GM21786 (cell line): ENCODE measurements at regions not wholly inside any gene's neighbourhood (a gene's known extent, or its start where the extent isn't known, plus 50 kb on each side); places are given as distances from the start of the nearest gene placed in this dataset.
"Not testable (repeated sequence)": the region's sequence is repeated elsewhere in the genome, so short reads cannot be mapped to it uniquely, and the experiment has no call there.

ENCODE experiments used
- ATAC-seq: cut with Tn5 transposase; IDR thresholded peaks from one replicate; pipeline ENCODE4 v1.9.1; 2021; ENCODE audit not compliant: unreplicated experiment

DNA sequence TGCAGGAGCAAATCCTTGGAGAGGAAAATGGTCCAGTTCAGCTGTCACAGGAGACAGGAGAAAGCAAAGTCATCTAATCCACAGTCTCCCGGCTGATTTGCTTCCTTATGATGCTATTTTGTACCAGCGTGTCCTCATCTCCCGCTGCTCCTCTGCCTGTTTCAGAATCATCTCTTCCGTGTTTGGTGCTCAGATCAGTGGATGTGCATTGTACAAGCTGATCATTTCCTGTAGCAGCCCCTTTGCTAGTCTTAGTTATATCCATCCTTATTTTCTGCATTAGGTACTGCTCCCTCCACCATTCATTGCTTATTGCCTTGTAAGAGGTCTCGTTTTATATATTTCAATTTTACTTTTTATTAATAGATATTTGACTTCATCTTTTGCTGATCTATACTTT lies 219.9 kb upstream of the PRSS58 start:
- ATAC-seq = not testable (repeated sequence)

DNA sequence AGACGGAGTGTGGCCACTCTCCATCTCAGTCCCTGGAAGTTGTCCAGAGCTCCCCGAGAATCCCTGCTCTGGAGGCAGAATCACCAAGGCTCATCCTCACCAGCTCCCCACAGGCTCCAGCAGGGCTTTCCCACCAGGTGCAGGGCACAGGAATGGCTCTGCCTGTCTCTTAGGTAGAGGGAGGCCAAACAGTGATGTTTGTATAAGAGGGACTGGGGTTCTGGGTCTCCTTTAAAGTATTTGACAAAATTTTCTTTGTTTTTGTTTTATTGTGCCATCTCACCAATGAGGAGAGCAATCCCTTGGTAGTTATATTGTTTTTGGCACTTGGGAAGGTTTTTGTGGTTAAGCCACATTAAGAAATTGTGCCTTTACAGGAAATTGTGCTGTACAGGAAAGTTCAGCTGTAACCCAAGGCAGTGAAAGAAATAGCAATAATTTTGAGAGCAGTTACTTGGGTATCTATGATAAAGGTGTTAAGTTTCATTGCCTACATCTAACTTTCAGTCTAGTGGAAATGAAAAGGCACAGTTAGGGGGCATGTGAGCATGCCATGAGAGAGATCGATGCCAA lies 219.3 kb upstream of the PRSS58 start:
- no peak for ATAC-seq

DNA sequence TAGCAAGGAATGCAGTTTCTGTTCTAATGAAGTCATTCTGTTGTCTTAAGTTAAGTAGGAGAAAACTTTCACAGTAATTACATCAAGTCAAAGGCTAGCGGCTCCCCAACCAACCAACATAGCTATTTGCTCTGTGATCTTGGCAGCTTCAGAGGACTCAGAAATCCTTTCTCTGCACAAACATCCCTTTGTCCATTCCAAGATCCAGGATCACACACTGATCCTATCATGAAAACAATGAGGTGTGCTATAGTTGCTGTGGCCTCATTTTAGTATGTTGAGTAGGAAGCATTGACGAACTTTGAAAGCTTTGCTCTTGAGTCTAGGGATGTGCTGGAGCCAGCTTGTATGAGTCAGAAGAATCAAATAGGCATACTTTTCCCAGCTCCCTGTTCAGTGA lies 218.2 kb upstream of the PRSS58 start:
- ATAC-seq = no peak

DNA sequence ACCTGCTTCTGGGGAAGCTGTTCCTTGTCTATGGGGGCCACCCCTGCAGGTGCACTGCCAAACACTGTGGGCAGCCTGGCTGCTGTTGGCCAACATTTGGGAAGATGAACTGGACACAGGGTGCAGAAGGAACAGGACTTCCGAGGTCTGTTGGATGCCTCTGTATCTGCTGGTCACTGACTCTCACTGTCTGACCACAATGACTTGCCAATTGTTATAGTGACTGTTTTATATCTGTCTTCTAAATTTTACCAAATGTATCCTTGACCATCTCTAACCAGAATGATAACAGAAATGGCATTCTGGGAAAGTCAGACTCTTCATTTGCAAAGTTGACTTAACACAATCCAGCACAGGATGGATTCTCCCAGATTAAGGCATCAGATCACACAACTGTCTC lies 214.0 kb upstream of the PRSS58 start:
- no peak for ATAC-seq

DNA sequence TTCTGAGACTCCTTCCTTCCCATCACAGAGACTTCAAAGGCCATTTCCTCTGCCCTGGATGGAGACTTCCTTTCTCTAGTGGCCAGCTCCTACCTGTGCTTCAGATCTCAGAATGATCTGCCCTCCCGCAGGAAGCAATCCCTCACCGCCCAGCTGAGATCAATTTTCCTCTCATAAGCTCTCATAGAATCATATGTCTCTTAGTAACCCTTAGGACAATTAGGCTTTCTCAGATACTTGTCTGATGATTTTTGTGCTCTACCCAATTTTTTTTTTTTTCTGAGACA lies 212.6 kb upstream of the PRSS58 start:
- no peak for ATAC-seq

DNA sequence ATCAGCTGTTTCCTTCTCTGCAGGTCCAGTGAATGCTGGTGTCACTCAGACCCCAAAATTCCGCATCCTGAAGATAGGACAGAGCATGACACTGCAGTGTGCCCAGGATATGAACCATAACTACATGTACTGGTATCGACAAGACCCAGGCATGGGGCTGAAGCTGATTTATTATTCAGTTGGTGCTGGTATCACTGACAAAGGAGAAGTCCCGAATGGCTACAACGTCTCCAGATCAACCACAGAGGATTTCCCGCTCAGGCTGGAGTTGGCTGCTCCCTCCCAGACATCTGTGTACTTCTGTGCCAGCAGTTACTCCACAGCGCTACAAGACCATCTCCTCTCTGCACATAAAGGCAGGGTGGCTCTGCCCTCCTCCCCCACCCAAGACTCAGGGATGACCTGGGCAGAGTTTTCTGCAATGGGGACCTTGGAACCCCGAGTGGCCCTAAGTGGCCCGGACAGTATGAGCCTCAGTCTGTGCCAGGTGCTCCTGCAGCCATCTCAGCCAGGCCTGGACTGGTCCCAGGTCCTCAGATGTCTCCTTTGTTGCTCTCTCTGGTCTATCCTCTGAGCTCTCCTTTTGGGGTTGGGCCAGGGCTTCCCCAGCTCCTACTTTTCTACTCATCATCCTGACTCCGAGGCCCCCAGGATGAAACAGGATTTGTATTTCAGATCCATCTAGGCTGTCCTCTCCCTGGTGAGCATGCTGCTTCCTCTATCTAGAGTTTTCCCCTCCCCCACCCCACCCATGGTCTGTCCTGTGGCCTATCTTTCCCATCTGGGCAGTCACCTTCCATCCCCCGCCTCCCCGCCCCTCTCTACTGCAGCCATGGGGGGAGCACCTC lies 212.1 kb upstream of the PRSS58 start:
- no peak for ATAC-seq

DNA sequence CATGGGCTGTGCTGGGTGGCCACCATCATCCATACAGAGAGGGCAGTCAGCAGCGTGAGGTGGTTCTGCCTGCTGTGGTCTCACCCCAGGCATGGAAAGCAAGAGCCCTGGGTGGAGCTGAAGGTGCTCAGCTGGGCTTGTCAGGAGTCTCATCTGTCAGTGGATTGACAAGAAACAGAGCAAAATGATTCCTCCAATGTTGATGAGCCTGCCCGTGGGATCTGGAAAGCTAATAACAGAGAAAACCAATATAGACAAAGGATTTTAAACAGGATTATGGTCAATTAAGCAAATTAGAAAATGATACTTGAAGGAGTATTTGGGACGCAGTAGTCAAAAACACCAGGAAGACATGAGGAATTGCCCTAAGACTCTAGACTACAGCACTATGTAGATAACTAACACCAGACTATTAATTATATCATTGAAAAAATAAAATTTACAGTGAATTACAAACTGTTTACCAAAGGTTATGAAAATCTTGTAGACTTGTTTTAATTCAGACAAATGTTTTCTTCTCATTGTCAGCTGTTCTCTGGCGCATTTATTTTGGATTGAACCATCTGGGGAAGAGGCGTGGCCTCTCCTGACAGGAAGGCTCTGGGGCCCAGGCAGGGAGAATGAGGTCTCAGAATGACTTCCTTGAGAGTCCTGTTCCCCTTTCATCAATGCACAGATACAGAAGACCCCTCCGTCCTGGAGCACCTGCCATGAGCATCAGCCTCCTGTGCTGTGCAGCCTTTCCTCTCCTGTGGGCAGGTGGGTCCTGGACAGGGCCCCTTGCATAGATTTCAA lies 211.2 kb upstream of the PRSS58 start:
- ATAC-seq = no peak

DNA sequence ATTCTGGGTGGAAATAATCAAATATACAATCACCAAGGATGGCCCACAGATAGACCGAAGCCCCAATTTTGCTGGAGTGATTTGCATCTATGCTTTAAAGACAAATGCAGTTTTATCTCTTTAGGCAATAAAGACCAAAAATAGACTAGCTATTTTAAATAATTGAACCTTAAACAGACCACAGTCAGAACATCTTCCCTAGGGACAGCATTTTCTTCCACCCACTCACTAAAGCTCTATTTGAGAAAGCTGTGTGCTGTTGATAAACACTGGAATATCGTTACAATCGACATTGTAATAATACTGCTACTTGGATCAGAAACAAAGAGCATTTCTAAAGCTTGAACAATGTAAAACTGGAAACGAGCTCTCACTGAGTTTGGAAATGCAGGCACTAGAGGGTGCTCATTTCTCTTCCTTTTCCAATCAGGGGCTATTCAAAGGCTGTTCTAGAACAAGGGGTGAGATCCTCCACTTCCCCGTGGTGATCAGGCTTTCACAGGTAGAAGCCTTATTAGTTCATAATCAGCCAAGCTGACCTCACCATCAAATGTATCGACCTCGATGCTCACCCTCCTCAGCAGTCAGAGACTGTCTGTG lies 209.3 kb upstream of the PRSS58 start:
- not testable (repeated sequence) for ATAC-seq

DNA sequence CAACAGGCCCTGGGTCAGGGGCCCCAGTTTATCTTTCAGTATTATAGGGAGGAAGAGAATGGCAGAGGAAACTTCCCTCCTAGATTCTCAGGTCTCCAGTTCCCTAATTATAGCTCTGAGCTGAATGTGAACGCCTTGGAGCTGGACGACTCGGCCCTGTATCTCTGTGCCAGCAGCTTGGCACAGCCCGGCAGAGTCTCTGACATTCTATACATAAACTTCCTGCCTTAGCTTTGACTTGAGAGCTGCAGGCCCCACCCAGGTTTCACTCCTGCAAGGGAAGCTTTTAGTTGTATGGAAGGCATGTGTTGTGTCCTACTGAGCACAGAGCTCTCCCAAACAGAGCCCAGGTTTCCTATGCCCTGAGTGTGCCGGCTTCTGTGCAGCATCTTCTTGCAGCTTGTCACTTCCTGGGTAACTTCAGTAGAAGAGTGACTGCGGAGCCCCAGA lies 205.6 kb upstream of the PRSS58 start:
- peak; percentile 55 for ATAC-seq

DNA sequence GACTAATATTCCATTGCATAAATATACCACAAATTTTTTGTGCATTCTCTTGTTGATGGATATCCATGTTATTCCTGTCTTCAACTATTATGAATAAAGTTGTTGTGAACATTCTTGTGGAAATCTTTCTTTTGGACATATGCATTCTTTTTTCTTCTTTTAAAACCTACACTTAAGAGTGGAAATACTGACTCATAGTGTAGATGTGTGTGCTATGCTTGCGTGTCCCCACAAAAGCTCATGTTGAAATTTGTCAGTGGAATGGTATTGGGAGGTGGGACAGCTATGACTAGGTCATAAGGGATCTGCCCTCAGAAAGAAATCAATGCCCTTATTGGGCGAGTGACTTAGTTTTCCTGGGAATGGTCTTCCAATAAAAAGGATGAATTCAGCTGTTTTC lies 203.6 kb upstream of the PRSS58 start:
- no peak for ATAC-seq

DNA sequence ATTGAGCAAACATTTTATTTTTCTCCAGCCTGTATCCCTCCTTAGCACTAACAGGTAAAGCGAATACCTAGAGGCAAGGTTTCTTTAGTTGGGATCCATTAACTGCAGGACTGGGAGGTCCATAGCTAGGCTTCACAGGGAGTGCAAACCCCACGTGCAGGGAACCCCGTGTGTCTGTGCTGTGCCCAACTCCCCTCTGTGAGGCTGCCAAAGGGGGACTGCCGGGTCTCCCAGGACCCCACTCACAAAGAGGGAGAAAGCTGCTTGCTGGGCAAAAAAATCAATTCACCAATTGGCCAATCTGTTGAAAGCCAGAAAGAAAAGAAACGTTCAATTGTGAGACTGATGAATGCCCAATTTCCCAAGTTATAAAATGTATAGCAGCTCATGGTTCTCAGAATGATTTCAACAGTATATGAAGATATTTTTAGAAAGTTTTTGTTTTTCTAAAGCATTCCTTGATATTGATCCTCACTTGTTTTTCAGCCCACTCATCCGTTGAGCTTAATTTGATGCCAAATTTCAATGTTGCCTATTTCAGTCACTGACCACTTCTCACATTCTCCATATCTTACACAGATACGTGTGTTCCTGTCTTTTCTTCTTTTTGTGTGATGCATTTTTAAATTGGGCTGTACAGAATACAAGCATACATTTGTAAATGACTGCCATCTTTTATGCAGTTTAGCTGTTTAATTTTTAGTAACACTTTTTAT lies 202.7 kb upstream of the PRSS58 start:
- ATAC-seq = no peak

DNA sequence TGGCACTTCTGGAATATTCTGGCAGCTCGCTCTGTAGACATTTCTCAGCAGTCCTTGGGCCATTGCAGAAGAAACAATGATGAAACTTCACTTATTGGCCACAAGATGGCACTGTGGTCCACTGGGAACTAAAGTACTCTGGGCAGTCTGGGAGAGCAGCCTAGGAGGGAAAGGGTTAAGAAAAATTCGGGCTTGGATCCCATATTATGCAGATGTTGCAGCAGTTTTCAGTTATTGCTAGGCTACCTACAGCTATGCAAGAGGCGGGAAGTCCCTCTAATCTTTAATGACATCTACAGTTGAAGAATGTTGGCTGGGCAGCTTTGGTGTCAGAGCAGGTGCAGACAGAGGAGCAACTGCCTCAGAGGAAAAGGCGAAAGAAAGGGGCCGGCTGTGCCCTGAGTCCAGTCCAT lies 201.7 kb upstream of the PRSS58 start:
- ATAC-seq = peak; percentile 80

DNA sequence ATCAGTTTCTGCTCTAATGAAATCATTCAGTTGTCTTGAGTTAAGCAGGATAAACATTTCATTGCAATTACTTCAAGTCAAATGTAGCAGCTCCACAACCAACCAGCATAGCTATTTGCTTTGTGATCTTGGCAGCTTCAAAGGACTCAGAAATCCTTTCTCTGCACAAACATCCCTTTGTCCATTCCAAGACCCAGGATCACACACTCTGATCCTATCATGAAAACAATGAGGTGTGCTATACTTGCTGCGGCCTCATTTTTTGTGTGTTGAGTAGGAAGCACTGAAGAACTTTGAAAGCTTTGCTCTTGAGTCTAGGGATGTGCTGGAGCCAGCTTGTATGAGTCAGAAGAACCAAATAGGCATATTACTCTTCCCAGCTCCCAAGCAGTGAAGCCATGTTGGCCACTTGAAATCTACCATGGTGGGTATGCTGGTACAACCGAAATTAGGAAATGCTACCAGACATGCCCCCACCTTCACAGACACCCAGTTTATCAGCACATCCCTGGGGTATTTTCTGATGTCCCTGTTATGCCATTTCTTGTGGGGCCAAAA lies 199.4 kb upstream of the PRSS58 start:
- ATAC-seq = no peak

DNA sequence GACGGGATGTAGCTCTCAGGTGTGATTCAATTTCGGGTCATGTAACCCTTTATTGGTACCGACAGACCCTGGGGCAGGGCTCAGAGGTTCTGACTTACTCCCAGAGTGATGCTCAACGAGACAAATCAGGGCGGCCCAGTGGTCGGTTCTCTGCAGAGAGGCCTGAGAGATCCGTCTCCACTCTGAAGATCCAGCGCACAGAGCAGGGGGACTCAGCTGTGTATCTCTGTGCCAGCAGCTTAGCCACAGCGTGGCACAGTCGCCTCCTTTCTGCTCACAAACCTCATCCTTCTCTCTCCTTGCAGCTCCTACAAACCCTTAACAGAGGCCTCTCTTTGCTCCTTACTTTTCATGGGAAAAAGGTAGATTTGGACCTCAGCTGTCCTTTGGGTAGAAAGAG lies 197.5 kb upstream of the PRSS58 start:
- no peak for ATAC-seq

DNA sequence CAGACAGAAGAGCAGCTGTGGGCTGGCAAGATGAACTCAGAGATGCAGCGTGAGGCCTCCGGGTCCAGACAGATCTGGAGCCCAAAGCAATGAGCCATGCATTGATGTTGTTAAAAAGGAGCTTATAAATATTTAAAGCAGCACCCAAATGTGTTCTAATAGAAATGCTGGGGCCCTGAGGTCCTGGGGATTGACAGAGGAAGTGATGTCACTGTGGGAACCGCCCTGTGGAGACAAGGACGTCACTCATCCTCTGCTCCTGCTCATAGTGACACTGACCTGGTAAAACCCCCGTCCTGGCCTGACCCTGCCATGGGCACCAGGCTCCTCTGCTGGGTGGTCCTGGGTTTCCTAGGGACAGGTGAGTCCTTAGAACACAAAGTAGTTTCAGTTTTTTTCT lies 197.0 kb upstream of the PRSS58 start:
- ATAC-seq = no peak

DNA sequence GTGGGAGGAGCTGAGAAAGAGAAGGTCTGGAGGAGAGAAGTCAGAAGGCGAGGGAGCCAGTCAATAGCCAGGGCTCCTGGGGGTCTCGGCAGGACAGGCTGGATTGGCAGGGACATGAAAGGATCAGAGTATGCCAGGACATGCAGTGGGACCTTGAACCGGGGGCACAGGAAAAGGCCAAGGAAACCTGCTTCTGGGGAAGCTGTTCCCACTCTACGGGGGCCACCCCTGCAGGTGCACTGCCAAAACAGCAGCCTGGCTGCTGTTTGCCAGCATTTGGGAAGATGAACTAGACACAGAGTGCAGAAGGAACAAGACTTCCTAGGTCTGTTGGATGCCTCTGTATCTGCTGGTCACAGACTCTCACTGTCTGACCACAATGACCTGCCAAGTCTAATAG lies 194.9 kb upstream of the PRSS58 start:
- no peak for ATAC-seq

DNA sequence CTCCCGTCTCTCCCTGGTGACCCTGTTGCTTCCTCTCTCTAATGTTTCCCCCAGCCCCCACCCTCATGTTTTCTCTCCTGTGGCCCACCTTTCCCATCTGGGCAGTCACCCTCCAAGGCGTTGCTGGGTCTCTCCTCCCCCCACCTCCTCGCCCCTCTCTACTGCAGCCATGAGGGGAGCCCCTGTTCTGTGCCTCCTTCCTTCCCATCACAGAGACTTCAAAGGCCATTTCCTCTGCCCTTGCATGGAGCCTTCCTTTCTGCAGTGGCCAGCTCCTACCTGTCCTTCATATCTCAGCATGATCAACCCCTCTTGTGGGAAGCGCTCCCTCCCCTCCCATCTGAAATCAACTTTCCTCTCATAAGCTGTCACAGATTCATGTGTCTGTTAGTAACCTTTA lies 194.0 kb upstream of the PRSS58 start:
- no peak for ATAC-seq

DNA sequence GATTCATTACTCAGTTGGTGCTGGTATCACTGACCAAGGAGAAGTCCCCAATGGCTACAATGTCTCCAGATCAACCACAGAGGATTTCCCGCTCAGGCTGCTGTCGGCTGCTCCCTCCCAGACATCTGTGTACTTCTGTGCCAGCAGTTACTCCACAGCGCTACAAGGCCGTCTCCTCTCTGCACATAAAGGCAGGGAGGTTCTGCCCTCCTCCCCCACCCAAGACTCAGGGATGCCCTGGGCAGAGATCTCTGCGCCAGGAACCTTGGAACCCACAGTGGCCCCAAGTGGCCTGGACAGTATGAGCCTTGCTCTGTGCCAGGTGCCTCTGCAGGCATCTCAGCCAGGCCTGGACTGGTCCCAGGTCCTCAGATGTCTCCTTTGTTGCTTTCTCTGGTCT lies 193.4 kb upstream of the PRSS58 start:
- no peak for ATAC-seq

DNA sequence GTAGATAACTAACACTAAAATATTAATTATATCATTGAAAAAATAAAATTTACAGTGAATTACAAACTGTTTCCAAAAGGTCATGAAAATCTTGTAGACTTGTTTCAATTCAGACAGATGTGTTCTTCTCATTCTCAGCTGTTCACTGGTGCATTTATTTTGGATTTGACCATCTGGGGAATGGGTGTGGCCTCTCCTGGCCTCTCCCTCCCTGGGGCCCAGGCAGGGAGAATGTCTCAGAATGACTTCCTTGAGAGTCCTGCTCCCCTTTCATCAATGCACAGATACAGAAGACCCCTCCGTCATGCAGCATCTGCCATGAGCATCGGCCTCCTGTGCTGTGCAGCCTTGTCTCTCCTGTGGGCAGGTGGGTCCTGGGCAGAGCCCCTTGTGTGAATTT lies 192.8 kb upstream of the PRSS58 start:
- no peak for ATAC-seq

DNA sequence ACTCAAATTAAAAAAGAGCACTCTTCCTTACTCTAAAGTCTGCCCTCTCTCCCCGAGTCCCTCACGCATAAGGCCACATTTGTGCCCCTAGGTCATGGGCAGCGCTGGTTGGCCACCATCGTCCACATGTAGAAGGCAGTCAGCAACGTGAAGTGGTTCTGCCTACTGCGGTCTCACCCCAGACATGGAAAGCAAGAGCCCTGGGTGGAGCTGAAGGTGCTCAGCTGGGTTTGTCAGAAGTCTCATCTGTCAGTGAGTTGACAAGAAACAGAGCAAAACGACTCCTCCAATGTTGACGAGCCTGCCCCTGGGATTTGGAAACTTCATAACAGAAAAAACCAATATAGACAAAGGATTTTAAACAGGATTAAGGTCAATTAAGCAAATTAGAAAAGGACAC lies 192.3 kb upstream of the PRSS58 start:
- ATAC-seq = no peak

DNA sequence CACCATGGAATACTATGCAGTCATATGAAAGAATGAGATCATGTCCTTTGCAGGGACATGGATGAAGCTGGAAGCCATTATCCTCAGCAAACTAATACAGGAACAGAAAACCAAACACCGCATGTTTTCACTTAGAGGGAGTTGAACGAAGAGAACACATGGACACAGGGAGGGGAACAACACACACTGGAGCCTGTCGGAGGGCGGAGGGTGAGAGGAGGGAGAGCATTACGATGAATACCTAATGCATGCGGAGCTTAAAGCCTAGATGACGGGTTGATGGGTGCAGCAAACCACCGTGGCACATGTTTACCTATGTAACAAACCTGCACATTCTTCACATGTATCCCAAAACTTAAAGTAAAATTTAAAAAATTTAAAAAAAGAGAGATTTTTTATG lies 191.0 kb upstream of the PRSS58 start:
- not testable (repeated sequence) for ATAC-seq
